Fibroblast of lung (primary cell): ENCODE measurements at regions not wholly inside any gene's neighbourhood (a gene's known extent, or its start where the extent isn't known, plus 50 kb on each side); places are given as distances from the start of the nearest gene placed in this dataset.
"Not testable (repeated sequence)": the region's sequence is repeated elsewhere in the genome, so short reads cannot be mapped to it uniquely, and the experiment has no call there.

ENCODE experiments used
- DNase-seq, 2 donors: peaks; one replicate each; pipeline versions ENCODE4 v3.0.0 to v3.0.0-alpha.2; 2010; ENCODE audit warnings: low read depth in 2 of 2
- H2AFZ ChIP-seq: 2 replicates; pipeline ENCODE4 v1.5.1; 2012; ENCODE audit warnings: low read length, control low read depth, inconsistent platforms
- H3K27ac ChIP-seq: 2 replicates; pipeline ENCODE4 v1.5.1; 2011; ENCODE audit warnings: low read length, control low read depth; ENCODE audit not compliant: insufficient read depth
- H3K27me3 ChIP-seq: 2 replicates; pipeline ENCODE4 v1.5.1; 2011; ENCODE audit warnings: mild to moderate bottlenecking, low read length; ENCODE audit not compliant: control insufficient read depth, insufficient read depth
- H3K36me3 ChIP-seq: 2 replicates; pipeline ENCODE4 v1.5.1; 2011; ENCODE audit warnings: low read length; ENCODE audit not compliant: control insufficient read depth, insufficient read depth
- H3K4me1 ChIP-seq: 2 replicates; pipeline ENCODE4 v1.5.1; 2011; ENCODE audit warnings: low read length; ENCODE audit not compliant: control insufficient read depth, insufficient read depth; ENCODE audit errors: extremely low read depth
- H3K4me2 ChIP-seq: 2 replicates; pipeline ENCODE4 v1.5.1; 2011; ENCODE audit warnings: low read length, control low read depth; ENCODE audit not compliant: insufficient read depth; ENCODE audit errors: extremely low read depth
- H3K4me3 ChIP-seq, 4 experiments: fragments of 200-600 bp in 1 of 4; sonication (generic) in 1 of 4; replicated peaks in 1 of 4; 2 replicates each; pipeline ENCODE4 v1.5.1; 2011 to 2016; ENCODE audit warnings: low read length in 4 of 4, low read depth in 3 of 4, mild to moderate bottlenecking in 3 of 4, control low read depth in 2 of 4, inconsistent platforms in 1 of 4, mixed read lengths in 1 of 4; ENCODE audit not compliant: insufficient read depth in 1 of 4; ENCODE audit errors: control extremely low read depth in 1 of 4
- H3K79me2 ChIP-seq: 2 replicates; pipeline ENCODE4 v1.5.1; 2012; ENCODE audit warnings: mild to moderate bottlenecking, low read length, inconsistent platforms; ENCODE audit not compliant: control insufficient read depth, insufficient read depth
- H3K9ac ChIP-seq: 2 replicates; pipeline ENCODE4 v1.5.1; 2011; ENCODE audit warnings: mild to moderate bottlenecking, low read length, control low read depth; ENCODE audit not compliant: insufficient read depth
- H3K9me3 ChIP-seq: 2 replicates; pipeline ENCODE4 v1.5.1; 2012; ENCODE audit warnings: low read depth, low read length; ENCODE audit not compliant: control insufficient read depth, insufficient read depth
- H4K20me1 ChIP-seq: 2 replicates; pipeline ENCODE4 v1.5.1; 2011; ENCODE audit warnings: low read length; ENCODE audit not compliant: control insufficient read depth, insufficient read depth; ENCODE audit errors: extremely low read depth
- EZH2 ChIP-seq: IDR thresholded peaks from 2 replicates; pipeline ENCODE4 v1.5.1; 2012; ENCODE audit warnings: low read length, control low read depth, mild to moderate bottlenecking; ENCODE audit errors: missing control alignments
- TF ChIP-seq, protein P1 (sequence below), 2 donors: IDR thresholded peaks in 1 of 2; conservative IDR thresholded peaks in 1 of 2; 1 replicate in 1 of 2; 2 replicates in 1 of 2; pipeline ENCODE4 v1.5.1; 2011 to 2012; ENCODE audit warnings: low read length in 2 of 2, control low read depth in 1 of 2, inconsistent platforms in 1 of 2, low read depth in 1 of 2, mild to moderate bottlenecking in 1 of 2

GRCh38 chr5:104018299-104018698 is 455.7 kb upstream of the NUDT12 start:
- Histone ChIP-seq H4K20me1 (no peaks in the 10 kb centered on the region), H2AFZ (no peak overlapping the region), H3K4me1 (no peaks in the 10 kb centered on the region), H3K27ac (no peak overlapping the region), H3K36me3 (no peaks in the 10 kb centered on the region), H3K79me2 (no peaks in the 10 kb centered on the region), H3K4me3 (no peak overlapping the region), H3K4me2 (no peak overlapping the region), H3K9me3 (no peaks in the 10 kb centered on the region), H3K9ac (no peak overlapping the region), H3K27me3 (no peaks in the 10 kb centered on the region)
- TF ChIP-seq, protein P1, sequence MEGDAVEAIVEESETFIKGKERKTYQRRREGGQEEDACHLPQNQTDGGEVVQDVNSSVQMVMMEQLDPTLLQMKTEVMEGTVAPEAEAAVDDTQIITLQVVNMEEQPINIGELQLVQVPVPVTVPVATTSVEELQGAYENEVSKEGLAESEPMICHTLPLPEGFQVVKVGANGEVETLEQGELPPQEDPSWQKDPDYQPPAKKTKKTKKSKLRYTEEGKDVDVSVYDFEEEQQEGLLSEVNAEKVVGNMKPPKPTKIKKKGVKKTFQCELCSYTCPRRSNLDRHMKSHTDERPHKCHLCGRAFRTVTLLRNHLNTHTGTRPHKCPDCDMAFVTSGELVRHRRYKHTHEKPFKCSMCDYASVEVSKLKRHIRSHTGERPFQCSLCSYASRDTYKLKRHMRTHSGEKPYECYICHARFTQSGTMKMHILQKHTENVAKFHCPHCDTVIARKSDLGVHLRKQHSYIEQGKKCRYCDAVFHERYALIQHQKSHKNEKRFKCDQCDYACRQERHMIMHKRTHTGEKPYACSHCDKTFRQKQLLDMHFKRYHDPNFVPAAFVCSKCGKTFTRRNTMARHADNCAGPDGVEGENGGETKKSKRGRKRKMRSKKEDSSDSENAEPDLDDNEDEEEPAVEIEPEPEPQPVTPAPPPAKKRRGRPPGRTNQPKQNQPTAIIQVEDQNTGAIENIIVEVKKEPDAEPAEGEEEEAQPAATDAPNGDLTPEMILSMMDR (conservative IDR thresholded peaks at IDR 0.05 in 1 of 2, IDR thresholded peaks at IDR 0.05 in 1 of 2; ENCODE audit: low read depth in 1 of 2, low read length in 2 of 2) = no peak
- peak in 1 of 2 donors; percentile 11 for DNase-seq

DNA sequence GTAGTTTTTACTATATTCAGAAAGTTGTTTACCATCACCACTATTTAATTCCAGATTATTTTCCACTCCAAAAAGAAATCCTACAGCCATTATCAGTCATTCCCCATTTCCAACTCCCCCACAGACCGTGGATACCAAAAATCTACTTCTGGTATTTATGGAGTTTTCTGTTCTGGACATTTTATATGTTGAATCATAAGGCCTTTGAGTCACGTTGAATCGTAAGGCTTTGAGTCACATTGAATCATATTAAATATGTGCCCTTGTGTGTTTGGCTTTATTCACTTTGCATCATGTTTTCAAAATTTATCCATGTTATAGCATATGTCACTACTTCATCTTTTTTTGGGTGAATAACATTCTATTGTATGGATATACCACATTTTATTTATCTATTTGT is 454.1 kb upstream of the NUDT12 start:
- TF ChIP-seq, protein P1 (conservative IDR thresholded peaks at IDR 0.05 in 1 of 2, IDR thresholded peaks at IDR 0.05 in 1 of 2; ENCODE audit: low read depth in 1 of 2, low read length in 2 of 2) = no peak
- TF ChIP-seq EZH2 = no peak
- no peak overlapping the region for H3K4me2 ChIP-seq
- no peak overlapping the region for H3K27ac ChIP-seq
- H2AFZ ChIP-seq = no peak overlapping the region
- no peaks in the 10 kb centered on the region for H4K20me1 ChIP-seq
- H3K27me3 ChIP-seq = no peaks in the 10 kb centered on the region
- H3K79me2 ChIP-seq = no peaks in the 10 kb centered on the region
- H3K9me3 ChIP-seq = no peaks in the 10 kb centered on the region
- DNase-seq = peak; percentile 45 to 61
- no peaks in the 10 kb centered on the region for H3K4me1 ChIP-seq
- no peak overlapping the region for H3K4me3 ChIP-seq
- H3K9ac ChIP-seq = no peak overlapping the region
- no peaks in the 10 kb centered on the region for H3K36me3 ChIP-seq

DNA sequence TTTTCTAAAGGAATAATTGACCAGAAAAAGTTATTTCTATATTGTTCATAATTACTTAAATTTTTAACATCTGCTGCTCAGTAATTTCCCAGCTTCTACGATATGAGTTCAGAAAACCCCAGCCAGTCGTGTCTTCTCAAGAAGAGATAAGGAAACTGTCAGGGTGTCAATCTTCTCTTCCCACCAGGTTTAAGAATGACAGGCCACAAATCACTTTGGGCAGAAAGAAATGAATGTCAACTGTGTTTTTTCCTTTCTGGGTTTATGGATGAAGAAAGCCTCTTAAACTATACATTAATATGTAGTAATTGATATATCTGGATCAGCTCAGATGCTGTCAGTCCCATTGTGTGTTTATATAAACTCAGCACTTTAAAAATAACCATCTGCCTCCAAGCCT is 453.2 kb upstream of the NUDT12 start:
- TF ChIP-seq, protein P1 (conservative IDR thresholded peaks at IDR 0.05 in 1 of 2, IDR thresholded peaks at IDR 0.05 in 1 of 2; ENCODE audit: low read depth in 1 of 2, low read length in 2 of 2) = no peak
- TF ChIP-seq EZH2 = no peak
- Histone ChIP-seq H3K4me1 (no peaks in the 10 kb centered on the region), H3K9ac (no peak overlapping the region), H3K9me3 (no peaks in the 10 kb centered on the region), H2AFZ (no peak overlapping the region), H4K20me1 (no peaks in the 10 kb centered on the region), H3K4me3 (no peak overlapping the region), H3K36me3 (no peaks in the 10 kb centered on the region), H3K27me3 (no peaks in the 10 kb centered on the region), H3K27ac (no peak overlapping the region), H3K79me2 (no peaks in the 10 kb centered on the region), H3K4me2 (no peak overlapping the region)
- no peak for DNase-seq

GRCh38 chr5:104002783-104003182 is 440.2 kb upstream of the NUDT12 start:
- not testable (repeated sequence) for H4K20me1 ChIP-seq, H3K9me3 ChIP-seq, H3K79me2 ChIP-seq, H3K4me1 ChIP-seq, H3K4me3 ChIP-seq, H3K36me3 ChIP-seq, H3K4me2 ChIP-seq, H3K9ac ChIP-seq, H3K27me3 ChIP-seq, H2AFZ ChIP-seq, H3K27ac ChIP-seq
- DNase-seq = peak in 1 of 2 donors; percentile 8
